ENCODE measurements at regions not wholly inside any gene's neighbourhood (a gene's known extent, or its start where the extent isn't known, plus 50 kb on each side); places are given as distances from the start of the nearest gene placed in this dataset.

DNA sequence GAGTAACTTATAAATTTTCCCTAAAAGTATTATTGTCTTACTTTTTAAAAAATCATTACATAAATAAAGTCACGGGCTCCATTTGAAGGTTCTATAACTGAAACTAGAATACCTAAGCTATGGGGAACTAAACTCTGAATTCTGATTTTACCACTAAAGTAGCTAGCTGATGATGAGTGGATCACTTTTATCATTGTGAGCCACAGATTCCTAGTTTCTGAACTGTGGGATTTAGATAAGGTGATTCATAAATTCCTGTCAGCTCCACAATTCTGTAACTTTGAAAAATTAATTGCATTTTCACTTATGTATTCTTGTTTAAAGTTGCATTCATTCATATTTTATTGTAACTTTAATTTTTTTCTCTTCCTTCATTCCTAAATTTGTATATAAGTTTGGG, 540.9 kb downstream of the GBA3 start:
- TF ChIP-seq POLR2AphosphoS5 (IDR thresholded peaks at IDR 0.05; ENCODE audit: borderline replicate concordance, low read depth, low read length) (no peak), FOXP2 (optimal IDR thresholded peaks at IDR 0.05; ENCODE audit: control extremely low read depth, extremely low read length, insufficient read depth) (no peak), EZH2 (IDR thresholded peaks at IDR 0.05) (no peak)
